Type B pancreatic cell (in vitro differentiated cells): ENCODE measurements at regions not wholly inside any gene's neighbourhood (a gene's known extent, or its start where the extent isn't known, plus 50 kb on each side); places are given as distances from the start of the nearest gene placed in this dataset.

ENCODE experiments used
- DNase-seq: peaks from one replicate; pipeline ENCODE4 v3.0.0; 2021; ENCODE audit warnings: mixed read lengths; ENCODE audit not compliant: unreplicated experiment; ENCODE audit errors: extremely low spot score
- H3K27ac Mint-ChIP-seq: 2 replicates; pipeline ENCODE4 v1.8.0; 2021; ENCODE audit warnings: mild to moderate bottlenecking, mixed read lengths
- H3K27me3 Mint-ChIP-seq: 2 replicates; pipeline ENCODE4 v1.8.0; 2021; ENCODE audit warnings: mixed read lengths
- H3K36me3 Mint-ChIP-seq: 2 replicates; pipeline ENCODE4 v1.8.0; 2021; ENCODE audit warnings: mixed read lengths
- H3K4me1 Mint-ChIP-seq: one replicate; pipeline ENCODE4 v1.8.0; 2021; ENCODE audit warnings: mixed read lengths; ENCODE audit not compliant: unreplicated experiment
- H3K4me3 Mint-ChIP-seq: 2 replicates; pipeline ENCODE4 v1.8.0; 2021; ENCODE audit warnings: mild to moderate bottlenecking, mixed read lengths
- H3K9me3 Mint-ChIP-seq: 2 replicates; pipeline ENCODE4 v1.8.0; 2021; ENCODE audit warnings: mixed read lengths
- CTCF ChIP-seq: fragments of 200-600 bp; sonication (generic); conservative IDR thresholded peaks from 2 replicates; pipeline ENCODE4 v1.5.0; 2021; ENCODE audit warnings: antibody characterized with exemption, mild to moderate bottlenecking

DNA sequence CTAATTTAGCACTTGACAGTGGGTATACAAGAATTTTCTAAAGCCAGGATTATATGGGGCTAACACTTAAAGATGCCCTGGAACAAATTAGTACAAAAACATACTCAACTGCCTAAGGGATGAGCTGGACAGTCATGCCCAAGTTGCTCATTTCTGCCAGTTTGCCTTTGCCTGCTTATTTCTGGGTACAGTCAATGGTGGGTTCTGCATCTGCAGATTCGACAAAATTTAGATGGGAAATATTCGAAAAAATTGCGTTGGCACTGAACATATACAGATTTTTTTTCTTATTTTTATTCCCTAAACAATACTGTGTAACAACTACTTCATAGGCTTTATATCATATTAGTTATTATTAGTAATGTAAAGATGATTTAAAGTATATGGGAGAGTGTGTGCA, 591.9 kb downstream of the EPM2A start:
- Mint-ChIP-seq H3K4me1 (peaks cover 16% of the 10 kb centered on the region), H3K27me3 (peaks cover 3% of the 10 kb centered on the region), H3K4me3 (no peak overlapping the region), H3K9me3 (no peaks in the 10 kb centered on the region), H3K36me3 (no peaks in the 10 kb centered on the region), H3K27ac (no peak overlapping the region)
- DNase-seq = no peak
- TF ChIP-seq CTCF = no peak

DNA sequence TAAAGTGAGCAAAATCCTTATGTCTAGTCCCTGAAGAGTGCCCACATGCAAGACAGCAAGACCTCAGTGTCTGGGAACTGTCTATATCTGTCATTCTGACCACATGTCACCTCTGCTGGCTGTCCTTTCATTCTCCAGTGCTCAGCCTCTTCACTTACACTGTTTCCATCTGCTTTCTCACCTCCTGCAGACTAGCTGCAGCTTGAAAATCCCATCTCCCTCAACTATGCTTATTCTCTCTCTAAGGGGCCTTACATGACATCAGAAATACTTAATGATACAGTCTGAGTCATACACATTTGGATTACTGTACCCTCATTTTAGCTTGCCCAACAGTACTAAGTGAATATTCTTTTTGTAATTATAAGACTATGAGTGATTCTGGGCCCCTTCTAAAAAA, 587.8 kb downstream of the EPM2A start:
- H3K27ac Mint-ChIP-seq = no peak overlapping the region
- H3K36me3 Mint-ChIP-seq = no peaks in the 10 kb centered on the region
- no peak for DNase-seq
- peaks cover 3% of the 10 kb centered on the region for H3K27me3 Mint-ChIP-seq
- TF ChIP-seq CTCF = no peak
- peaks cover 4% of the 10 kb centered on the region for H3K4me1 Mint-ChIP-seq
- no peak overlapping the region for H3K4me3 Mint-ChIP-seq
- H3K9me3 Mint-ChIP-seq = no peaks in the 10 kb centered on the region

- no peak for DNase-seq
- no peaks in the 10 kb centered on the region for H3K9me3 Mint-ChIP-seq
- H3K27ac Mint-ChIP-seq = no peak overlapping the region
- H3K36me3 Mint-ChIP-seq = no peaks in the 10 kb centered on the region
- peaks cover 3% of the 10 kb centered on the region for H3K27me3 Mint-ChIP-seq
- H3K4me3 Mint-ChIP-seq = no peak overlapping the region
- peaks cover 4% of the 10 kb centered on the region for H3K4me1 Mint-ChIP-seq
- TF ChIP-seq CTCF = no peak
Measured at GRCh38 chr6:145147981-145148749, 587.2 kb downstream of the EPM2A start.

DNA sequence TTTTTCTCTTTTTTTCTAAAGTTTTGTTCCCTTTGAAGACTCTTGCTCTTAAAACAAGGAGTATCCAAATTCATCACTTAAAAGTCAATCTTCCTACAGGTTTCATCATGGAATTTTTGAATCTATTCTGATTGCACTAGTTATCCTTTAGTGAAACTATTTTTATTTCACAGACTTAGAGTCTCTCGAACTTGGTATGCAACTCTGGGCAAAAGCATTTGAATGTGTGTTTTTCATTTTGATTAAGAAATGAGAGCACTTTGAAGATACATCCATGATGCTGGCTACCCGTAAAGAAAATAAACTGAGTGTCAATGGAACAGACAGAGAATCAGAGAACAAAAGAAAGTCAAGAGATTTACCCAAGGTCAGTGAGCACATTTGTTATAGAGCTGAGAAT, 586.5 kb downstream of the EPM2A start:
- DNase-seq = no peak
- no peak for TF ChIP-seq CTCF
- no peak overlapping the region for H3K4me3 Mint-ChIP-seq
- no peaks in the 10 kb centered on the region for H3K9me3 Mint-ChIP-seq
- no peak overlapping the region for H3K27ac Mint-ChIP-seq
- no peaks in the 10 kb centered on the region for H3K36me3 Mint-ChIP-seq
- H3K27me3 Mint-ChIP-seq = peaks cover 3% of the 10 kb centered on the region
- peaks cover 4% of the 10 kb centered on the region for H3K4me1 Mint-ChIP-seq

DNA sequence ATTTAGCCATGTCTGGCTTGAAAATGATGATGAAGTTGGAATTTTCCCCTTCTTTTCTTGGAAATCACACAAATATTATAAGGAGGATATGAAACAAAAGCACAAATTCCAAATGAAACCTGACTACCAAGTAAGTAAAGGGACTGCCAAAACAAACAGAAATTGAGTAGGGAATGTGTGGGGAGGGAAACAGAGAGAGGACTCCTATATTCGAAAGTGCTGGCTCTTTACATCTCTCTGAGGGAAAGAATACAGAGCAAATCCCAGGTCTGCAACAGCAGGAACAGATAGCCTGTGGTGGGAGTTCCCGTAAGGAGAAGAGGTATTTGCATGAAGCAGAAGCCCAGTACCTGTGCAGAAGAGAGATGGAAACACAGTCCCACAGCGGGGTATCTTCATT, 583.7 kb downstream of the EPM2A start:
- no peak for DNase-seq
- Mint-ChIP-seq H3K27me3 (peaks cover 3% of the 10 kb centered on the region), H3K9me3 (no peaks in the 10 kb centered on the region), H3K27ac (no peak overlapping the region), H3K4me1 (peaks cover 8% of the 10 kb centered on the region), H3K4me3 (no peak overlapping the region), H3K36me3 (no peaks in the 10 kb centered on the region)
- no peak for TF ChIP-seq CTCF
